ENCODE measurements at regions not wholly inside any gene's neighbourhood (a gene's known extent, or its start where the extent isn't known, plus 50 kb on each side); places are given as distances from the start of the nearest gene placed in this dataset.
"Not testable (repeated sequence)": the region's sequence is repeated elsewhere in the genome, so short reads cannot be mapped to it uniquely, and the experiment has no call there.

DNA sequence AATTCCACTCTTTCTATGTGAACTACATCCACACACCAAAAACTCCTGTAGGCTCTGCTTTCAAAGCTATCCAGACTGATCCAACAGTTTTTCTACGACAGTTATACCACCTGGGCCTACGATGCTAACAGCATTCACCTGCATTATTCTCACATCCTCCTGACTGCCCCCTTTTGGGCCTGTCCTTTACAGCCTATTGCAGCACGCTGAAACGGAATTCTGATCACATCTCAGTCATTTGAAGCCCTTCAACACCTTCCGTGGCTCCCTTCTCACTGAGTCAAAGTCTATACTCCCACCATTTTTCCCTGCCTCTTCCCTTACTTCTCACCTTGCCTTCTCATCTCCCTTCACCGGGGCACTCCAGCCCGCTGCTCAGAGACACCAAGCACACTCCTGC, 791.3 kb upstream of the KIRREL3 start:
- no peaks in the 10 kb centered on the region for H3K27me3 ChIP-seq
- H3K4me3 ChIP-seq: no peak overlapping the region
- H3K36me3 ChIP-seq: no peaks in the 10 kb centered on the region
- intact Hi-C loops (cut with DNase I): no loop called here
- TF ChIP-seq POLR2A (IDR thresholded peaks at IDR 0.05; ENCODE audit: low read depth) (no peak), POLR2AphosphoS5 (IDR thresholded peaks at IDR 0.05) (no peak), EP300 (IDR thresholded peaks at IDR 0.05) (no peak)
- TF ChIP-seq, protein P1, sequence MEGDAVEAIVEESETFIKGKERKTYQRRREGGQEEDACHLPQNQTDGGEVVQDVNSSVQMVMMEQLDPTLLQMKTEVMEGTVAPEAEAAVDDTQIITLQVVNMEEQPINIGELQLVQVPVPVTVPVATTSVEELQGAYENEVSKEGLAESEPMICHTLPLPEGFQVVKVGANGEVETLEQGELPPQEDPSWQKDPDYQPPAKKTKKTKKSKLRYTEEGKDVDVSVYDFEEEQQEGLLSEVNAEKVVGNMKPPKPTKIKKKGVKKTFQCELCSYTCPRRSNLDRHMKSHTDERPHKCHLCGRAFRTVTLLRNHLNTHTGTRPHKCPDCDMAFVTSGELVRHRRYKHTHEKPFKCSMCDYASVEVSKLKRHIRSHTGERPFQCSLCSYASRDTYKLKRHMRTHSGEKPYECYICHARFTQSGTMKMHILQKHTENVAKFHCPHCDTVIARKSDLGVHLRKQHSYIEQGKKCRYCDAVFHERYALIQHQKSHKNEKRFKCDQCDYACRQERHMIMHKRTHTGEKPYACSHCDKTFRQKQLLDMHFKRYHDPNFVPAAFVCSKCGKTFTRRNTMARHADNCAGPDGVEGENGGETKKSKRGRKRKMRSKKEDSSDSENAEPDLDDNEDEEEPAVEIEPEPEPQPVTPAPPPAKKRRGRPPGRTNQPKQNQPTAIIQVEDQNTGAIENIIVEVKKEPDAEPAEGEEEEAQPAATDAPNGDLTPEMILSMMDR (IDR thresholded peaks at IDR 0.05): no peak
- no peaks in the 10 kb centered on the region for H3K9me3 ChIP-seq
- no peaks in the 10 kb centered on the region for H3K4me1 ChIP-seq
- no peak overlapping the region for H3K27ac ChIP-seq (replicated peaks in 1 of 4)
- no peak for DNase-seq (ENCODE audit: extremely low spot score)
- 91% methylated on average over 7 of the region's 7 CpGs for WGBS

DNA sequence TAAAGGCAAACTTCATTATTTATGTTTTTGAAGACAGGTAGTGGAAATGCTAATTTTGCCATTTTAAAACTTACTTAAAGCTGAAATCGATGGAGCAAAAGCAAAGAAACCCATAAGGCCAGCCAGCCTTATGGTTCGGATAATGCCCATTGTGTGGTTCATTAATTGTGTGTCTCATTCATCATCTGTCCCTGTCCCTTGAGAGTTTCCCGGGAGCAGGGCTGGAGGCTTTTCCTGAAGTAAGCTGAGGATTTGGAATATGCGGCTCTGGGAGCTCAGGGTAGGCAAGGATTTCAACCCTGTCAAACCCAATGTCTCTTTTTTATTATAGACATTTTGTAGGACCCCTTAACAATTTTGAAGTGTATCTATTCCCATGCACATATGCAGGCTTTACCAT, 790.0 kb upstream of the KIRREL3 start:
- intact Hi-C loops (cut with DNase I): no loop called here
- Histone ChIP-seq H3K27ac (replicated peaks in 1 of 4) (no peak overlapping the region), H3K4me3 (no peak overlapping the region), H3K27me3 (no peaks in the 10 kb centered on the region), H3K36me3 (no peaks in the 10 kb centered on the region), H3K4me1 (no peaks in the 10 kb centered on the region), H3K9me3 (no peaks in the 10 kb centered on the region)
- 62% methylated on average over 4 of the region's 4 CpGs for WGBS
- DNase-seq (ENCODE audit: extremely low spot score): no peak
- TF ChIP-seq EP300 (IDR thresholded peaks at IDR 0.05) (no peak), POLR2A (IDR thresholded peaks at IDR 0.05; ENCODE audit: low read depth) (no peak), POLR2AphosphoS5 (IDR thresholded peaks at IDR 0.05) (no peak)
- TF ChIP-seq, protein P1 (IDR thresholded peaks at IDR 0.05): no peak

DNA sequence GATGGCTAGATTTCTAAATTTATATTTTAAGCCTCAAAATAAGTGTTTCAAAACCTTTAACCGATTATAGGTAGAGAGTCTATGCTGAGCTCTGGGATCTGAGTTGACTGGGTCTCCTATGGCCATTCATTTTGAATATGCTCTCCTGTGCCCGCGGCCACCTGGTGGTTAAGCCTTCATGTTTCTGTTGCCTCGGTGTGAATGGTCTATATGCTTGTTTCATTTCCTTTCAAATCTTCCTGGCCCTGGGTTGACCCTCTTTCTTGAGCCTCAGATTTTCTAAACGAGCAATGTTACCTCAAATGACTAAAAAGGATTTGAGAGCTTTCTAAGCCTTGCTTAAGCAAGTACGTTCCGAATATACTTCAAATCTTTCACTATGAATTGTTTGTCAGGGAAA, 789.4 kb upstream of the KIRREL3 start:
- intact Hi-C loops (cut with DNase I): no loop called here
- H3K27ac ChIP-seq (replicated peaks in 1 of 4): no peak overlapping the region

DNA sequence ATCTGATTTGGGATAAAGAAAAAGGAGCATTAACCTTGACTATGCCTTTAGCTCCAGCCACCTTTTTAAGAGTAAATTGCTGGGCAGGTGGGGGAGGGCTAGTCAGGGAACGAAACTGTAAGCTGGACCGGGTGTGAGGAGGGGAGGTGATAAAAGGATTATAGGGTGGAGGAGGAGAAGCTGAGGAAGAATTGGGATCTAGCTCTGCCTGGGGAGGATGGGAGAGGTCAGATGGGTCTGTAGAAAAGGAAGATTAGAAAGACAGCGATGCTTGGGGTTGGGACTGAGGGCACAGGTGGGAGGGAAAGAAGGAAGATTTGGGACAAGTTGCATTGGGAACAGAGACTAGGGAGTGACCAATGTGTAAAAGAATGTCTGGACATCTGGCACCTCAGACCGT, 772.4 kb upstream of the KIRREL3 start:
- H3K27me3 ChIP-seq; H3K27ac ChIP-seq (replicated peaks in 1 of 4); H3K36me3 ChIP-seq; H3K4me1 ChIP-seq; DNase-seq (ENCODE audit: extremely low spot score); intact Hi-C loops (cut with DNase I); H3K4me3 ChIP-seq; H3K9me3 ChIP-seq: not testable (repeated sequence)
- WGBS: 76% methylated on average over 4 of the region's 4 CpGs

More for the DNA sequence above, 789.4 kb upstream of the KIRREL3 start:
- H3K4me3 ChIP-seq: no peak overlapping the region
- no peaks in the 10 kb centered on the region for H3K9me3 ChIP-seq
- TF ChIP-seq POLR2AphosphoS5 (IDR thresholded peaks at IDR 0.05) (no peak), POLR2A (IDR thresholded peaks at IDR 0.05; ENCODE audit: low read depth) (no peak), EP300 (IDR thresholded peaks at IDR 0.05) (no peak)
- TF ChIP-seq, protein P1 (IDR thresholded peaks at IDR 0.05): no peak
- WGBS: 54% methylated on average over 7 of the region's 7 CpGs
- no peaks in the 10 kb centered on the region for H3K27me3 ChIP-seq
- H3K36me3 ChIP-seq: no peaks in the 10 kb centered on the region
- DNase-seq (ENCODE audit: extremely low spot score): no peak
- no peaks in the 10 kb centered on the region for H3K4me1 ChIP-seq

DNA sequence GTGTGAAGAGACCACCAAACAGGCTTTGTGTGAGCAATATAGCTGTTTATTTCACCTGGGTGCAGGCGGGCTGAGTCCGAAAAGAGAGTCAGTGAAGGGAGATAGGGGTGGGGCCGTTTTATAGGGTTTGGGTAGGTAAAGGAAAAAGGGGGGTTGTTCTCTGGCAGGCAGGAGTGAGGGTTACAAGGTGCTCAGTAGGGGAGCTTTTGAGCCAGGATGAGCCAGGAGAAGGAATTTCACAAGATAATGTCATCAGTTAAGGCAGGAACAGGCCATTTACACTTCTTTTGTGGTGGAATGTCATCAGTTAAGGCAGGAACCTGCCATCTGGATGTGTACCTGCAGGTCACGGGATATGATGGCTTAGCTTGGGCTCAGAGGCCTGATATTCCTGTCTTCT, 768.4 kb upstream of the KIRREL3 start:
- H3K27ac ChIP-seq (replicated peaks in 1 of 4); H3K9me3 ChIP-seq; H3K4me3 ChIP-seq; H3K27me3 ChIP-seq; DNase-seq (ENCODE audit: extremely low spot score); intact Hi-C loops (cut with DNase I); H3K36me3 ChIP-seq; H3K4me1 ChIP-seq: not testable (repeated sequence)
- WGBS: 68% methylated on average over 3 of the region's 4 CpGs

DNA sequence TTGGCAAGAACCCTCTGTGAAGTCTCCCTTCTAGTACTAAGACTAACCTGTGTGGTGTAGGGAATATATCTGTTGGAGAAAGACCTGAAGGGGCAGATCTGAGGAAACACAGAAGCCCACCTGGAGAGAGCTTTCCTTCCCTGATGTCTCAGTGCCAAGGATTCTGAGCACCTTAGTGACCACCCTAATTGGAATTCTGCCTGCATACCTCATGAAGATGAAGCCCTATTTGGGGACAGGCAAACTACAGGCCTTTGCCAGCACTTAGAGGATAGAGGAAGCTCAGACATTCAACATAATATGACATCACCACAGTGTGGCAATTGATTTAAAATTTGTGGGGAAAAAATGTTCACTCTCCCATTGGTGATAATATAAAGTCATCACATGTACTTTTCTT, 766.2 kb upstream of the KIRREL3 start:
- DNase-seq (ENCODE audit: extremely low spot score): no peak
- intact Hi-C loops (cut with DNase I): no loop called here
- Histone ChIP-seq H3K4me3 (no peak overlapping the region), H3K9me3 (no peaks in the 10 kb centered on the region), H3K27ac (replicated peaks in 1 of 4) (no peak overlapping the region), H3K4me1 (no peaks in the 10 kb centered on the region), H3K36me3 (no peaks in the 10 kb centered on the region), H3K27me3 (no peaks in the 10 kb centered on the region)
- TF ChIP-seq, protein P1 (IDR thresholded peaks at IDR 0.05): no peak
- TF ChIP-seq POLR2A (IDR thresholded peaks at IDR 0.05; ENCODE audit: low read depth) (no peak), POLR2AphosphoS5 (IDR thresholded peaks at IDR 0.05) (no peak), EP300 (IDR thresholded peaks at IDR 0.05) (no peak)
